NCI-H2029 treated with DMSO at 0.1 percent for 48 hours (cell line): ENCODE measurements at regions not wholly inside any gene's neighbourhood (a gene's known extent, or its start where the extent isn't known, plus 50 kb on each side); places are given as distances from the start of the nearest gene placed in this dataset.
"Not testable (repeated sequence)": the region's sequence is repeated elsewhere in the genome, so short reads cannot be mapped to it uniquely, and the experiment has no call there.

Experiments used
- DNase-seq: peaks from one replicate; lab custom pipeline; 2025; lab: John Stamatoyannopoulos, UW

GRCh38 chr1:38213646-38214434, 167.2 kb upstream of the POU3F1 start:
- DNase-seq: no peak

- DNase-seq: no peak
Measured at GRCh38 chr1:38210895-38211177, 164.2 kb upstream of the POU3F1 start.

- DNase-seq: peak; percentile 94
Measured at GRCh38 chr1:38210021-38210894, 163.7 kb upstream of the POU3F1 start.

GRCh38 chr1:38208716-38209632, 162.4 kb upstream of the POU3F1 start:
- no peak for DNase-seq

GRCh38 chr1:38207906-38208305, 161.3 kb upstream of the POU3F1 start:
- no peak for DNase-seq

GRCh38 chr1:38207275-38207674, 160.7 kb upstream of the POU3F1 start:
- DNase-seq: no peak

- no peak for DNase-seq
Measured at GRCh38 chr1:38204698-38205097, 158.1 kb upstream of the POU3F1 start.

GRCh38 chr1:38203441-38203840, 156.8 kb upstream of the POU3F1 start:
- DNase-seq: no peak

GRCh38 chr1:38201431-38201830, 154.8 kb upstream of the POU3F1 start:
- no peak for DNase-seq

- no peak for DNase-seq
Measured at GRCh38 chr1:38198621-38199020, 152.0 kb upstream of the POU3F1 start.

- no peak for DNase-seq
Measured at GRCh38 chr1:38198099-38198498, 151.5 kb upstream of the POU3F1 start.

GRCh38 chr1:38197312-38198061, 150.9 kb upstream of the POU3F1 start:
- no peak for DNase-seq

GRCh38 chr1:38194472-38194871, 147.9 kb upstream of the POU3F1 start:
- peak; percentile 74 for DNase-seq

GRCh38 chr1:38193040-38193439, 146.4 kb upstream of the POU3F1 start:
- no peak for DNase-seq

- DNase-seq: no peak
Measured at GRCh38 chr1:38191461-38191860, 144.9 kb upstream of the POU3F1 start.

GRCh38 chr1:38190983-38191382, 144.4 kb upstream of the POU3F1 start:
- no peak for DNase-seq

GRCh38 chr1:38187552-38187951, 141.0 kb upstream of the POU3F1 start:
- DNase-seq: no peak

GRCh38 chr1:38186566-38186965, 140.0 kb upstream of the POU3F1 start:
- no peak for DNase-seq

GRCh38 chr1:38185913-38186312, 139.3 kb upstream of the POU3F1 start:
- no peak for DNase-seq

GRCh38 chr1:38183747-38184146, 137.2 kb upstream of the POU3F1 start:
- no peak for DNase-seq

GRCh38 chr1:38183096-38183495, 136.5 kb upstream of the POU3F1 start:
- DNase-seq: no peak

- DNase-seq: not testable (repeated sequence)
Measured at GRCh38 chr1:38180388-38180787, 133.8 kb upstream of the POU3F1 start.
